ENCODE measurements at regions not wholly inside any gene's neighbourhood (a gene's known extent, or its start where the extent isn't known, plus 50 kb on each side); places are given as distances from the start of the nearest gene placed in this dataset.
"Not testable (repeated sequence)": the region's sequence is repeated elsewhere in the genome, so short reads cannot be mapped to it uniquely, and the experiment has no call there.

- H3K27me3 ChIP-seq; H3K9me2 ChIP-seq (replicated peaks; ENCODE audit: insufficient read depth); H4K20me1 ChIP-seq (ENCODE audit: insufficient read depth, poor library complexity, severe bottlenecking); H3K9me3 ChIP-seq (ENCODE audit: low read depth); H3K4me3 ChIP-seq; DNase-seq (ENCODE audit: low spot score); H3K27ac ChIP-seq; H3K4me1 ChIP-seq (ENCODE audit: insufficient read depth); H3K4me2 ChIP-seq; H3K79me2 ChIP-seq; H2AFZ ChIP-seq; H3K36me3 ChIP-seq (replicated peaks; ENCODE audit: insufficient read depth, low read depth): not testable (repeated sequence)
- WGBS (ENCODE audit: low lambda C conversion rate, missing lambda C conversion rate) = 96% methylated on average over 10 of the region's 10 CpGs
Measured at GRCh38 chr7:101679653-101680173, 50.6 kb upstream of the MYL10 start.

- WGBS (ENCODE audit: low lambda C conversion rate, missing lambda C conversion rate) = 94% methylated on average over 22 of the region's 22 CpGs
- H3K9me3 ChIP-seq (ENCODE audit: low read depth) = no peaks in the 10 kb centered on the region
- no peaks in the 10 kb centered on the region for H3K9me2 ChIP-seq (replicated peaks; ENCODE audit: insufficient read depth)
- peaks cover 7% of the 10 kb centered on the region for H3K4me1 ChIP-seq (ENCODE audit: insufficient read depth)
- no peak for DNase-seq (ENCODE audit: low spot score)
- H3K4me3 ChIP-seq = no peak overlapping the region
- no peaks in the 10 kb centered on the region for H3K27me3 ChIP-seq
- TF ChIP-seq EZH2 (IDR thresholded peaks at IDR 0.05; ENCODE audit: borderline replicate concordance) (no peak), CTCF (IDR thresholded peaks at IDR 0.05; ENCODE audit: poor library complexity) (no peak), EZH2phosphoT487 (IDR thresholded peaks at IDR 0.05; ENCODE audit: low read depth, severe bottlenecking, unreplicated experiment) (no peak)
- no peak overlapping the region for H2AFZ ChIP-seq
- H3K27ac ChIP-seq = peak overlapping the region; percentile 25
- H3K4me2 ChIP-seq = no peak overlapping the region
- H3K36me3 ChIP-seq (replicated peaks; ENCODE audit: insufficient read depth, low read depth) = no peaks in the 10 kb centered on the region
- H4K20me1 ChIP-seq (ENCODE audit: insufficient read depth, poor library complexity, severe bottlenecking) = no peaks in the 10 kb centered on the region
- no peaks in the 10 kb centered on the region for H3K79me2 ChIP-seq
Measured at GRCh38 chr7:101680406-101681145, 51.5 kb upstream of the MYL10 start.

- TF ChIP-seq CTCF (IDR thresholded peaks at IDR 0.05; ENCODE audit: poor library complexity) = no peak
- no peak for TF ChIP-seq EZH2phosphoT487 (IDR thresholded peaks at IDR 0.05; ENCODE audit: low read depth, severe bottlenecking, unreplicated experiment)
- TF ChIP-seq EZH2 (IDR thresholded peaks at IDR 0.05; ENCODE audit: borderline replicate concordance) = no peak
- Histone ChIP-seq H3K27ac (peak overlapping the region; percentile 25), H3K9me2 (replicated peaks; ENCODE audit: insufficient read depth) (no peaks in the 10 kb centered on the region)
Measured at GRCh38 chr7:101681170-101682007, 52.3 kb upstream of the MYL10 start.

GRCh38 chr7:101684983-101685330 is 55.9 kb upstream of the MYL10 start:
- Histone ChIP-seq H3K9me2 (replicated peaks; ENCODE audit: insufficient read depth) (no peaks in the 10 kb centered on the region), H3K9me3 (ENCODE audit: low read depth) (no peaks in the 10 kb centered on the region), H4K20me1 (ENCODE audit: insufficient read depth, poor library complexity, severe bottlenecking) (no peaks in the 10 kb centered on the region), H3K4me1 (ENCODE audit: insufficient read depth) (peaks cover 7% of the 10 kb centered on the region), H3K36me3 (replicated peaks; ENCODE audit: insufficient read depth, low read depth) (no peaks in the 10 kb centered on the region), H3K4me2 (no peak overlapping the region), H3K79me2 (no peaks in the 10 kb centered on the region), H3K4me3 (no peak overlapping the region), H3K27me3 (no peaks in the 10 kb centered on the region), H2AFZ (no peak overlapping the region), H3K27ac (no peak overlapping the region)
- no peak for TF ChIP-seq EZH2phosphoT487 (IDR thresholded peaks at IDR 0.05; ENCODE audit: low read depth, severe bottlenecking, unreplicated experiment)
- no peak for TF ChIP-seq EZH2 (IDR thresholded peaks at IDR 0.05; ENCODE audit: borderline replicate concordance)
- TF ChIP-seq CTCF (IDR thresholded peaks at IDR 0.05; ENCODE audit: poor library complexity) = no peak
- DNase-seq (ENCODE audit: low spot score) = no peak
- 93% methylated on average over 5 of the region's 5 CpGs for WGBS (ENCODE audit: low lambda C conversion rate, missing lambda C conversion rate)

More at GRCh38 chr7:101681170-101682007, 52.3 kb upstream of the MYL10 start:
- no peak overlapping the region for H3K4me3 ChIP-seq
- H3K4me2 ChIP-seq = peak overlapping the region; percentile 39
- H3K27me3 ChIP-seq = no peaks in the 10 kb centered on the region
- no peak overlapping the region for H2AFZ ChIP-seq
- WGBS (ENCODE audit: low lambda C conversion rate, missing lambda C conversion rate) = 45% methylated on average over 14 of the region's 14 CpGs
- H4K20me1 ChIP-seq (ENCODE audit: insufficient read depth, poor library complexity, severe bottlenecking) = no peaks in the 10 kb centered on the region
- H3K4me1 ChIP-seq (ENCODE audit: insufficient read depth) = peaks cover 7% of the 10 kb centered on the region
- H3K9me3 ChIP-seq (ENCODE audit: low read depth) = no peaks in the 10 kb centered on the region
- H3K79me2 ChIP-seq = no peaks in the 10 kb centered on the region
- H3K36me3 ChIP-seq (replicated peaks; ENCODE audit: insufficient read depth, low read depth) = no peaks in the 10 kb centered on the region
- peak; percentile 66 for DNase-seq (ENCODE audit: low spot score)
